ENCODE measurements at regions not wholly inside any gene's neighbourhood (a gene's known extent, or its start where the extent isn't known, plus 50 kb on each side); places are given as distances from the start of the nearest gene placed in this dataset.

GRCh38 chr11:45503311-45503710 lies 162.1 kb downstream of the CHST1 start:
- in situ Hi-C loops (cut with HindIII; ENCODE audit: low sequenced_read_pairs) = no loop called here

GRCh38 chr11:45502226-45502545 lies 163.2 kb downstream of the CHST1 start:
- H3K4me3 ChIP-seq (ENCODE audit: low read depth, low read length) = no peak overlapping the region
- no peak for TF ChIP-seq CTCF (IDR thresholded peaks at IDR 0.05; ENCODE audit: low read depth, low read length, missing control alignments)
- in situ Hi-C loops (cut with HindIII; ENCODE audit: low sequenced_read_pairs) = no loop called here
- no peak for DNase-seq (ENCODE audit: low read depth)

More at GRCh38 chr11:45503311-45503710, 162.1 kb downstream of the CHST1 start:
- H3K4me3 ChIP-seq (ENCODE audit: low read depth, low read length) = no peak overlapping the region
- DNase-seq (ENCODE audit: low read depth) = no peak
- no peak for TF ChIP-seq CTCF (IDR thresholded peaks at IDR 0.05; ENCODE audit: low read depth, low read length, missing control alignments)

- in situ Hi-C loops (cut with HindIII; ENCODE audit: low sequenced_read_pairs) = no loop called here
- no peak overlapping the region for H3K4me3 ChIP-seq (ENCODE audit: low read depth, low read length)
- TF ChIP-seq CTCF (IDR thresholded peaks at IDR 0.05; ENCODE audit: low read depth, low read length, missing control alignments) = no peak
- no peak for DNase-seq (ENCODE audit: low read depth)
These were observed 163.8 kb downstream of the CHST1 start for GRCh38 chr11:45501392-45502225.

- TF ChIP-seq CTCF (IDR thresholded peaks at IDR 0.05; ENCODE audit: low read depth, low read length, missing control alignments) = no peak
- in situ Hi-C loops (cut with HindIII; ENCODE audit: low sequenced_read_pairs) = no loop called here
- DNase-seq (ENCODE audit: low read depth) = no peak
- no peak overlapping the region for H3K4me3 ChIP-seq (ENCODE audit: low read depth, low read length)
These were observed 165.0 kb downstream of the CHST1 start for GRCh38 chr11:45500451-45500850.

GRCh38 chr11:45494738-45495137 lies 170.7 kb downstream of the CHST1 start:
- no peak for DNase-seq (ENCODE audit: low read depth)
- no peak overlapping the region for H3K4me3 ChIP-seq (ENCODE audit: low read depth, low read length)
- in situ Hi-C loops (cut with HindIII; ENCODE audit: low sequenced_read_pairs) = no loop called here
- no peak for TF ChIP-seq CTCF (IDR thresholded peaks at IDR 0.05; ENCODE audit: low read depth, low read length, missing control alignments)

GRCh38 chr11:45489281-45489905 lies 176.0 kb downstream of the CHST1 start:
- in situ Hi-C loops (cut with HindIII; ENCODE audit: low sequenced_read_pairs) = no loop called here
- TF ChIP-seq CTCF (IDR thresholded peaks at IDR 0.05; ENCODE audit: low read depth, low read length, missing control alignments) = no peak
- DNase-seq (ENCODE audit: low read depth) = no peak
- no peak overlapping the region for H3K4me3 ChIP-seq (ENCODE audit: low read depth, low read length)
